Spleen (tissue), 11 donors: ENCODE measurements at regions not wholly inside any gene's neighbourhood (a gene's known extent, or its start where the extent isn't known, plus 50 kb on each side); places are given as distances from the start of the nearest gene placed in this dataset.

ENCODE experiments used
- DNase-seq: peaks from one replicate; pipeline ENCODE4 v3.0.0-alpha.2; 2020
- H3K27ac ChIP-seq, 8 donors: fragments of 200-600 bp; sonication (generic) in 7 of 8; 1 replicate in 4 of 8; 2 replicates in 4 of 8; pipeline versions ENCODE4 v1.5.0 to v1.8.0; 2016 to 2021; ENCODE audit warnings: inconsistent platforms in 4 of 8, mild to moderate bottlenecking in 4 of 8, moderate library complexity in 1 of 8
- H3K27me3 ChIP-seq, 7 donors: fragments of 200-600 bp; sonication (generic) in 6 of 7; replicated peaks in 1 of 7; 1 replicate in 4 of 7; 2 replicates in 3 of 7; pipeline versions ENCODE4 v1.5.0 to v1.8.0; 2016 to 2021; ENCODE audit warnings: inconsistent platforms in 3 of 7, mild to moderate bottlenecking in 1 of 7
- H3K36me3 ChIP-seq, 6 donors: fragments of 200-600 bp; sonication (generic) in 5 of 6; 1 replicate in 4 of 6; 2 replicates in 2 of 6; pipeline versions ENCODE4 v1.5.0 to v1.8.0; 2016 to 2021; ENCODE audit warnings: inconsistent platforms in 2 of 6
- H3K4me1 ChIP-seq, 6 donors: fragments of 200-600 bp; sonication (generic) in 5 of 6; 1 replicate in 3 of 6; 2 replicates in 3 of 6; pipeline versions ENCODE4 v1.5.0 to v1.8.0; 2016 to 2021; ENCODE audit warnings: inconsistent platforms in 3 of 6
- H3K4me3 ChIP-seq, 8 donors: fragments of 200-600 bp; sonication (generic) in 7 of 8; 1 replicate in 4 of 8; 2 replicates in 4 of 8; pipeline versions ENCODE4 v1.5.0 to v1.8.0; 2016 to 2021; ENCODE audit warnings: inconsistent platforms in 4 of 8, mild to moderate bottlenecking in 4 of 8, moderate library complexity in 2 of 8
- H3K9me3 ChIP-seq, 8 donors: fragments of 200-600 bp; sonication (generic) in 7 of 8; 1 replicate in 4 of 8; 2 replicates in 4 of 8; pipeline versions ENCODE4 v1.5.0 to v1.8.0; 2016 to 2021; ENCODE audit warnings: inconsistent platforms in 4 of 8
- POLR2A ChIP-seq, 3 donors: fragments of 450-650 bp; IDR thresholded peaks; one replicate each; pipeline ENCODE4 v1.5.1; 2017; ENCODE audit warnings: antibody characterized with exemption in 3 of 3, mild to moderate bottlenecking in 1 of 3
- POLR2AphosphoS5 ChIP-seq, 3 donors: sonication (generic); formaldehyde crosslinking; IDR thresholded peaks; one replicate each; pipeline ENCODE4 v1.5.1; 2017; ENCODE audit warnings: antibody characterized with exemption in 3 of 3
- WGBS, 5 donors: extraction: QIAGEN DNeasy Blood & Tissue Kit in 3 of 5; methylation state at CpG; one replicate each; pipeline versions ENCODE4 v1.1.5 to v1.1.7; 2013 to 2018; 5-methylcytosine and 5-hydroxymethylcytosine counted together
- intact Hi-C: fragments of 100-400 bp; cut with DNase I; formaldehyde crosslinking; loops from one replicate; pipeline ENCODE4 v1.15.0; 2023; ENCODE audit warnings: low total_unique reads
- TF ChIP-seq, protein P1 (sequence below), 11 experiments: fragments of 200-600 bp in 7 of 11; fragments of 450-650 bp in 4 of 11; sonication (generic) in 4 of 11; IDR thresholded peaks in 8 of 11; conservative IDR thresholded peaks in 3 of 11; 1 replicate in 7 of 11; 2 replicates in 4 of 11; pipeline versions ENCODE4 v1.4.0 to v1.8.0; 2016 to 2021; ENCODE audit warnings: antibody characterized with exemption in 11 of 11, inconsistent platforms in 4 of 11, mild to moderate bottlenecking in 1 of 11
- donor health status: healthy with polysubstance abuse.
- donor health status: DM: no; HTN: no; CAD: no; lungs with moderate emphysema.
- donor health status: DM: no; HTN: no; CAD: no.
- donor health status: Bipolar disorder and iron deficiency.
- donor health status: healthy.
- donor health status: DM: no; HTN: no; CAD: no.
- donor health status: DM: yes; HTN: yes; CAD: no.

DNA sequence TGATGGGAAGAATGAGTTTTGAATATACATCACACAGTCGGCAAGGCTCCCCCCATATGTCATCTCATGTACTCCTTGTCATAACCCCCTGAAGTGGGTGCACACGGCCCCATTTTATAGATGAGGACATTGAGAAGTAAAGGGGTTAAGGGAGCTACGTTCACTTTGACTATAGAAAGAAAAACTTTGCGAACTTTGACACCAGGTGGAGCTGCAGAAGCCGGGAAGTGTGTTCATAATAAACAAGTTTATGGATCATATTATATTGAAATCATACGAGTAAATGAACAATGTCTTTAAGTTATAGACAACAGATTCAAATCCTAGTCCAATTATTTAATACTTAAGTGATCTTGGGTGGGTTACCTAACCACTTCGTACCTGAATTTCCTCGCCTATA lies 203.8 kb upstream of the PITX2 start:
- TF ChIP-seq POLR2AphosphoS5 (IDR thresholded peaks at IDR 0.05) (no peak), POLR2A (IDR thresholded peaks at IDR 0.05) (no peak)
- TF ChIP-seq, protein P1, sequence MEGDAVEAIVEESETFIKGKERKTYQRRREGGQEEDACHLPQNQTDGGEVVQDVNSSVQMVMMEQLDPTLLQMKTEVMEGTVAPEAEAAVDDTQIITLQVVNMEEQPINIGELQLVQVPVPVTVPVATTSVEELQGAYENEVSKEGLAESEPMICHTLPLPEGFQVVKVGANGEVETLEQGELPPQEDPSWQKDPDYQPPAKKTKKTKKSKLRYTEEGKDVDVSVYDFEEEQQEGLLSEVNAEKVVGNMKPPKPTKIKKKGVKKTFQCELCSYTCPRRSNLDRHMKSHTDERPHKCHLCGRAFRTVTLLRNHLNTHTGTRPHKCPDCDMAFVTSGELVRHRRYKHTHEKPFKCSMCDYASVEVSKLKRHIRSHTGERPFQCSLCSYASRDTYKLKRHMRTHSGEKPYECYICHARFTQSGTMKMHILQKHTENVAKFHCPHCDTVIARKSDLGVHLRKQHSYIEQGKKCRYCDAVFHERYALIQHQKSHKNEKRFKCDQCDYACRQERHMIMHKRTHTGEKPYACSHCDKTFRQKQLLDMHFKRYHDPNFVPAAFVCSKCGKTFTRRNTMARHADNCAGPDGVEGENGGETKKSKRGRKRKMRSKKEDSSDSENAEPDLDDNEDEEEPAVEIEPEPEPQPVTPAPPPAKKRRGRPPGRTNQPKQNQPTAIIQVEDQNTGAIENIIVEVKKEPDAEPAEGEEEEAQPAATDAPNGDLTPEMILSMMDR (IDR thresholded peaks at IDR 0.05 in 8 of 11, conservative IDR thresholded peaks at IDR 0.05 in 3 of 11) = no peak
- 76 to 89% (median 85%) methylated on average over 8 of the region's 8 CpGs for WGBS, 5 donors
- Histone ChIP-seq H3K36me3 (no peaks in the 10 kb centered on the region), H3K4me1 (no peaks in the 10 kb centered on the region), H3K27me3 (no peaks in the 10 kb centered on the region), H3K9me3 (peaks cover 0 to 6% (median 0%) of the 10 kb centered on the region in 8 donors), H3K27ac (no peak overlapping the region), H3K4me3 (no peak overlapping the region)
- no peak for DNase-seq
- intact Hi-C loops = no loop called here

DNA sequence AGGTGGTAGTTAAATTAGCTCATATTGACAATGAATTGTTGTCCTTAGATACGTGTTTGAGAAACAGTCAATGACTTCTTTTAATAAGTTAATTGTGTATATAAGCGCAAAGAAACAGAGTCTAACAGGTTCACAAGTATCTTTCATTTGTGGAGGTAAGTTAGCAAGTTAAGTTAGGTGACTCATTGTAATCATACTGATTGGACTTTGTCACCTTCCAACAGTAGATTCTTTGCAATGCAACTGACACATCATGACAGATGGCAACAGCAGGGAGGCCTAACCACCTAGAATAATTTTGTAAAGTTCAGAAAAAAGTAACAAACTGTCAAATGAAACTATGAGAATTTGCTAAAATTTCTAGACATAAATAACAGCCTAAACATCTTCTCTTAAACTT lies 207.6 kb upstream of the PITX2 start:
- no peak for TF ChIP-seq POLR2AphosphoS5 (IDR thresholded peaks at IDR 0.05)
- TF ChIP-seq, protein P1 (IDR thresholded peaks at IDR 0.05 in 8 of 11, conservative IDR thresholded peaks at IDR 0.05 in 3 of 11) = no peak
- TF ChIP-seq POLR2A (IDR thresholded peaks at IDR 0.05) = no peak
- WGBS, 5 donors = 40 to 78% (median 60%) methylated on average over 2 of the region's 2 CpGs
- intact Hi-C loops = no loop called here
- H3K27ac ChIP-seq = no peak overlapping the region
- H3K4me1 ChIP-seq = no peaks in the 10 kb centered on the region
- H3K27me3 ChIP-seq = no peaks in the 10 kb centered on the region
- no peaks in the 10 kb centered on the region for H3K36me3 ChIP-seq
- H3K9me3 ChIP-seq = peaks cover 0 to 6% (median 0%) of the 10 kb centered on the region in 8 donors
- no peak for DNase-seq
- H3K4me3 ChIP-seq = no peak overlapping the region

DNA sequence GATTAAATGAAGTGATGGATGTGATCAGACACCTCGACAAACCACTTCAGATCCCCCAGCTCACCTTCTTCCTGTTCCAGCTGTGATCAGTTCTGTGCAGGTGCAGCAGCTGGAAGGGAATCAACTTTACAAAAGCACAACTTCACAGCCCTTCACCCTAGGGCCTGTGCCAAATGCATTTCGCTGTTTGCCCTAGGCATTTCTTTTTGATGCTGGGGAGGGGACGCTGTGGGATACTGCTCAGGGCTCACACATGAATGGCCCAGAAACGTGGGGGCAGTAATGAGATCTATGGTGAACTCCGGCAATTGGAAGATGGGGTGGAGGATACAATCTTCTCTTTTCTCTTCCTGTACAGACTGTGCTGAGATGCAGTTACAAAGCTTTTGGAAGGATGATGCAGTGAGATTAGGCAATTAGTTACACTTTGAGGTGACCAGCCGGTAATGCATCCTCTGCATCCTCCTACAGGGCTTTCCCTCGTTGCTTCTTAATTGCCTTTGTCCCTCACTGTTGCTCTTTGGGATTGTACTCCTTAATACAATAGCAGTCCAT lies 215.1 kb upstream of the PITX2 start:
- no peak overlapping the region for H3K27ac ChIP-seq
- no peak overlapping the region for H3K4me3 ChIP-seq
- TF ChIP-seq POLR2AphosphoS5 (IDR thresholded peaks at IDR 0.05) (no peak), POLR2A (IDR thresholded peaks at IDR 0.05) (no peak)
- TF ChIP-seq, protein P1 (IDR thresholded peaks at IDR 0.05 in 8 of 11, conservative IDR thresholded peaks at IDR 0.05 in 3 of 11) = no peak
- no peaks in the 10 kb centered on the region for H3K4me1 ChIP-seq
- H3K27me3 ChIP-seq = no peaks in the 10 kb centered on the region
- no peak for DNase-seq
- no peaks in the 10 kb centered on the region for H3K36me3 ChIP-seq
- WGBS, 5 donors = 46 to 63% (median 60%) methylated on average over 7 of the region's 7 CpGs
- no peaks in the 10 kb centered on the region for H3K9me3 ChIP-seq
- intact Hi-C loops = no loop called here

- no peaks in the 10 kb centered on the region for H3K27me3 ChIP-seq
- no peak for DNase-seq
- 77 to 91% (median 86%) methylated on average over 2 of the region's 2 CpGs for WGBS, 5 donors
- no peaks in the 10 kb centered on the region for H3K36me3 ChIP-seq
- no peak overlapping the region for H3K4me3 ChIP-seq
- no peak for TF ChIP-seq POLR2A (IDR thresholded peaks at IDR 0.05)
- TF ChIP-seq POLR2AphosphoS5 (IDR thresholded peaks at IDR 0.05) = no peak
- TF ChIP-seq, protein P1 (IDR thresholded peaks at IDR 0.05 in 8 of 11, conservative IDR thresholded peaks at IDR 0.05 in 3 of 11) = no peak
- intact Hi-C loops = no loop called here
- H3K9me3 ChIP-seq = no peaks in the 10 kb centered on the region
- H3K4me1 ChIP-seq = no peaks in the 10 kb centered on the region
- H3K27ac ChIP-seq = no peak overlapping the region
Observed at GRCh38 chr4:110840221-110840654, 217.4 kb upstream of the PITX2 start.
